Activated T-helper 1 cell treated with anti-CD3 and anti-CD28 coated beads, Interleukin-2, amount 50 U/mL, for 16 hours (primary cell): ENCODE measurements at regions not wholly inside any gene's neighbourhood (a gene's known extent, or its start where the extent isn't known, plus 50 kb on each side); places are given as distances from the start of the nearest gene placed in this dataset.

Experiments
- DNase-seq, 2 donors: peaks; one replicate each; pipeline ENCODE4 v3.0.0-alpha.2; 2020; ENCODE audit warnings: low read depth in 1 of 2, low spot score in 1 of 2

DNA sequence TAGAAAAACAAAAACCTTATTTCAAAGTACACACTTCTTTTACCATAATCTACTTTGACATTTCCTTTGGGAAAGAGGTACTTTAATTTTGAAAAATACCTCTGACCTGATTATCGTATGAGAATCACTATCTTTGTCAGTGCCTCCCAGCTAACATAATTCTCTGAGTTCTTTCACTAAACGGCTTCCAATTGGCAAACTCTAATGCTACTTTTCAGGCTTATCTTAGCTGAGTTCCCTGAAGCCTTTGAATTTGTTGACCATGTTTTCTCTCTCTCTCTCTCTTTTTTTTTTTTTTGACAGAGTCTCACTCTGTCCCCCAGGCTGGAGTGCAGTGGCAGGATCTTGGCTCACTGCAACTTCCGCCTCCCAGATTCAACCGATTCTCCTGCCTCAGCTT is 312.8 kb downstream of the ZPLD1 start:
- DNase-seq = no peak

DNA sequence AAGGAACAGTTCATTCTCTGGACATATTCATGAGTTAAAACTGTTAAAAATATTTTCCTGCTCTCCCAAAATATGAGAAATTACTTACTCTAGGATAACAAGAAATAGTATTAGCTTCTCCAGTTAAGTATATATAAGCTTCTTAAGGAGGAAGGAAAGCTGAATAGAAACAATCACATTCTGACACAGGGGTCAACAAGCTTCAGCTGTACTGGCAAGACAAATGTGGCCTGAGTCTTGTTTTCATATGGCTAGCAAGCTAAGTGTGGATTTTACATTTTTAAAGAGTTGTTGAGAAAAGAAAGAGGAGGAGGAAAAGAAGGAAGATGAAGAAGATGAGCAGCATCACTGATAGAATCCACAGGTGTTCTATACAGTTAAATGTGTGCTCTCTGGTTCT is 313.8 kb downstream of the ZPLD1 start:
- no peak for DNase-seq

DNA sequence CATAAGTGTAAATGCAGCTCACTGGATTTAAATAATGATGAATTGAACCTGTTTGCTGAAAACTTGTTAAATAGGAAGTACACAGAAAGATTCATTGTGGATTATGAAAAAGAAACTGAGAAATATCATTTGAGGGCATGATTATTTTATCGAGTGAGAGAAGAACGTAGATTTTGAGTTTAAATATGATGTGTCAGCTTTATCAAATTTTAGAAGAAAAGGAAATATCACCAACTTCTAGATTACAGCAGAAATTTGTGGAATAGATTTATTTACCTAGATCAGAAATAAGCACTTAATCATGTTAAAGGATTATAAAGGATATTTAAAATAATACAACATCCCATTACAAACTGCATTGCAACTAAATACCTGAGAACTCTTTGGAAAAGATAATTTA is 315.5 kb downstream of the ZPLD1 start:
- DNase-seq = no peak

DNA sequence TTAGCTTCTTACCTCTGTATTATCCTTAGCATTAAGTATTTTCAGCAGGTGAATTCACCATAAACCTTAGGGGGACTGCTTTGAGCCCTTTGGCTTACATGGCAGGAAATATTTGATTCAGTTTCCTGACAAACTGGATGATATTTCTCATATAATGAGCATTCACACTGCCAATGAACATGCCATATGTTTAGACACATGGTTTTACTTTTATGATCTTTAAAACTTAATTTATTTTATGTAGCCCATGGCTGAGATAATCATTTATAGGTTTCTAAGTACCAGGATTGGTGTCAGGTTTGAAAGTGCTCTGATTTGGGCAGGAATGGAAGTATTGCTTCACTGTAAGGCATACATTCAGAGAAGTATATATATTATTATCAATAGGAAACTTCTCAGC is 319.1 kb downstream of the ZPLD1 start:
- DNase-seq = no peak

DNA sequence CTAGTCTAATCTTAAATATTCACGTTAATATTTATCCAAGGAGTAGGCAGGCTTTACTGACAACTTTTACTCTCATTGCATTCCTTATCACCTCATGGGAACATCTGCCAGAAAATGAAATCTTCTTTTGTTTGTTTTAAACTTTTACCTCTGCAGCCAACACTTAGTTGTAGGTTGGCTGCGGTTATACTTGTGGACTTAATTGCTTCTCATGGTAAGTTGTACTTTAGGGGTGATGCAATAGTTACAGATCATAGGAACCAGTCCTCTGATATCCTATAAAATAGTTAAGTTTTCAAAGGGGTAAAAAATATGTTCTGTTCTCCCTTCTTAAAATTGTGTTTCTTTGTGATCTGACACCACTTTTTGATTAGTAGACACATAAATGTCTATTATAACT is 321.9 kb downstream of the ZPLD1 start:
- DNase-seq = no peak

DNA sequence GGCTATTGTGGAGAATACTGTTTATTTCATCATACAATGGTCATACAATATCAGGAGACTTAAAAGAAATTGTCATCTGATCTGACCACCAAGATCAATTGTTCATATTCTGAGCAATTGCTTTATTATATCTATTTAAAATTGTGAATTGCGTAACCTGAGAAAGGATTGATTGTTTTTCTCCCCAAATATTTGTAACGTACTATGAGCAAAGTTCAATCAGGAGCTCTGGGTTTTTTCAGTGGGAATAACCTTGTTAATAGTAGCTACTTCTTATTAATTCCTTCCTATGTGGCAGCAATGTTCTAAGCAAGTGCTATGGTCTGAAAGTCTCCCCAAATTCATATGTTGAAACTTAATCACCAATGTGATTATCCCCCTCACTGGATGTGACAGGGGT is 323.1 kb downstream of the ZPLD1 start:
- DNase-seq = no peak

DNA sequence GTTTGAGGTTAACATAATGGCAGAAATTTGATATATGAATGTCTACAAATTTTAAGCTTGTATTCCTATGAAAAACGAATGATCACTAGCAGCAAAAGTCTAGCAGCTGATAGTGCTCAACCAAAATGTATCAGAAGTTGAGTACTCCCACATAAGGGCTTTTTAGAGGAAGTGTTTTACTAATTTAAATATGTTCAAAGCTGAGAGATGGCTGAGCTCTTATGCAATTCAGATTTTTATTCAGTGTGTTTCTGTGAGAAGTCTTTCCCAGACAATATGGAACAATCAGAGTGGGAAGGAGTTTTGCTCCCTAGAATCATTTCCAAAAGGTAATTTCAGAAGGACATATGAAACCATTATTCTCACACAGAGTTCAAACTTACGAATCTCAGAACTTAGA is 327.0 kb downstream of the ZPLD1 start:
- no peak for DNase-seq

DNA sequence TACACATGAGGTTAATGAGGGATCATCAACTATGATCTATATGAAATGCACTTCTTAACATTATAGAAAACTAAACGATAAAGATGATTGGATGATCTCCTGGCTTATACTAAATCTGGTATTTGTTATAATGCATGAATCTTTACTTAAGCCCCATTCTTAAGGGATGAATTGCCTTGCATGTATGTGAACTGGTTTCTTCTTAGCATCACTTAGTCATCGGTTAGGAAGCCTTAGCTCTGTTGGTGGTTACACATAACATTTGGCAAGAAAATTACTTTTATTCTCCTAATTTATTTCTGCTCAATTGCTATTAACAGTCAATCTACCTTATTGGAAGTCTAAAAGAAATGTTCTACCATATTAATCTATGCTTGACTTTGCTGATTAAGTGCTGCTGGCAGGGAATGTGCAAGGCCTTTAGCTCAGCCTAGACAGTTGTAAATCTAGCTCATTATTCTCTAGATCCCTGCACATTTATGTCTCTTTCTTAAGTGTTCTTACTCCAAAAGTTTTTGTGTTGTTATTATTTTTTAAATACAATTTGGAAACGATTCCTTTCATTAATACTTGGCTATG is 356.0 kb downstream of the ZPLD1 start:
- no peak for DNase-seq

DNA sequence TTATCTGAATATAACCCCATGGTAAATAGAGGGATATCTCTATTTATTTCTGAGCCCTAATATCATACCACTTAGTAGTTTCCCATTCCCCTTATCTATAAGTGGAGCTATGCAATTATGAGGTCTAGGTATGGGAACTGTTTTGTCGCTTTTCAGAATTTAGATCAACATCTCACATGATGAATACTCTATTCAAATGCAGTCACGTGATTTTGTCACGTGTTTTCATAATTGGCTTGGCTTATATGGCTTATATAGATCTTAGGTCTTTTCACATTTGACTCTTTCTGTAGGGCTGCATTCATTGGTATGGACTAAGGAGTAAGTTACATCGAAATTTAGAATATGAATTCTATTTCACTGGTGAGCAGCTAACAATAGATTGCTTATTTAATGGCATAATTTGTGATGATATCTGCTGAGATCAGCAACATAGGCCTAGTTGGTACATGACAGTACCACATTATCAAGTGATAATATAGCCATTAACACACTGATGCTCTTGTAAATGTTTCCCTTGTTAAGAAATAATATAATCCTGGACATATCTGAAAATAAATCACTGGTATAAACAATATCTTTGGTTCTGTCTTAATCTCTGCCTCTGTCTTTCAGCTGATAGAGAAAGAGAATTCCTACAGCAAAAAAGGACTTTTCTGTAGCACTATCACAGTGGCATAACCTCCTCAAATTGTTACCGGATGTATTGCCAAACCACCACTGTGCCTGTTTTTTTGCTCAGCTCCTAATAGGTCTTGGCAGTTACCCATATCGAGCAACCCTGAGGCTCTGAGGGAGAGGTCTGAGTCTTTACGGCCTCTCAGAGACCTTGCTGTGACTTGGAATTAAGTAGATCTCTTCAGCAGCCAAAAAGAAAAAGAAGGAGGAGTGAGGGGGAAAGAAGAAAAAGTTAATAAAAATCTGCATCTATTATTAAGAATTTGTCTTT is 357.1 kb downstream of the ZPLD1 start:
- DNase-seq = no peak

DNA sequence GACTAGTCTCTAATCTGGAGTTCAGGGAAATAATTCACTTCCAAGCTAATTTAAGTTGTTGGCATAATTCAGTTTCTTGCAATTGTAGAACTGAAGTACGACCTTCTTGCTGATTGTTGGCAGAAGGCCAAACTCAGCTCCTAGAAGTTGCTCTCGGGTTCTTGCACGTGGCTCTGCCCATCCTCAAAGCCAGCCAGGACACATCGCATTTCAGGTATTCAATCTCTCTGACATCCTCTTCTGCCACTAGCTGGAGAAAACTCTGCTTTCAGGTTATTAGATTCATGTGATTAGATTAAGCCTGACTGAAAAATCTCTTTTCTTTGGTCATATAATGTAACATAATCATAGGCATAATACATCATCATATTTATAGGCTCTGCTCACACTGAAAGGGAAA is 362.0 kb downstream of the ZPLD1 start:
- no peak for DNase-seq

DNA sequence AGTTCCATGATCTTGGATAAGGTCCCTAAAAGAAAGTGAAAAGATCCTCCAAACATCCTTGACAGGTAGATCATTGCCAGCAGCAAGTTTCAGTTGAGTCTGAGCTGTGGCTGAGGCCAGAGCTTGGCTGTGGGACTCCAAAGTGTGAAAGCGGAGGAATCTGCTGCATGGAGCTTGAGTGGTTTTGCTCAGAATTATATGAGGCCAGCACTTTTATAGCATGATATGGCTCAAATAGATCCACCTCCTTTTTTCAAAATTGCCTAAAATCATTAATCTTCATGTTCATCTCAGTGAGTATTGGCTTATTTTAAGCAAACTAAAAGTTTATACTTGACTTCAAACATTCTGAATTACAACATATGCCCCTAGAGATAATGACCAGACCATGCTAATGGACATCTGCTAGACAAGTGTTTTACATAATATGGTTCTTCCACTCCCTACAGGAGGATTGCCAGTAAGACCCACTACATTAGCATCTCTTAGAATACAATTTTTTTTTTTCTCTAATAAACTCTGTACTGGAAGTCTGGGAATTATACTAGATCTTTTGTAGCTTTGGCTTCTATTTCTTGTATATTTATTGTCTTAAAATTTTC is 368.1 kb downstream of the ZPLD1 start:
- DNase-seq = no peak

DNA sequence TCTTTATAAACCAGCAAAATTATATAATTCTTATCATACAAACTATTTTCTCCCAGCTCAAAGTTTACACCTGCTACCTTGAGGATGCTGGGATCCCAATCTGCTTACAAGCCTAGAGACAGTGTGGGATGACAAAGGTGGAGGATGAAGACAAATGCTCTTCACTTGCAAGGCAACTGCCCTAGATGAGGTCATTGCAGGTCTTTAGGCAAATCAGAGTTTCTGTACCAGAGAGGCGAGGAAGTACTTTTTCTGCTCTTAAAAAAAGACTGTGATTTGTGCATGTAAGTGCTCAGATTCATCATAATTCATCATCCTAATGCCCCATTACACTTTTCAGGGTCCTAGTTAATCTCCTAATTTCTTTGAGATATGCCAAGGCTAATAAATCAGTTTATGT is 376.1 kb downstream of the ZPLD1 start:
- DNase-seq = no peak

DNA sequence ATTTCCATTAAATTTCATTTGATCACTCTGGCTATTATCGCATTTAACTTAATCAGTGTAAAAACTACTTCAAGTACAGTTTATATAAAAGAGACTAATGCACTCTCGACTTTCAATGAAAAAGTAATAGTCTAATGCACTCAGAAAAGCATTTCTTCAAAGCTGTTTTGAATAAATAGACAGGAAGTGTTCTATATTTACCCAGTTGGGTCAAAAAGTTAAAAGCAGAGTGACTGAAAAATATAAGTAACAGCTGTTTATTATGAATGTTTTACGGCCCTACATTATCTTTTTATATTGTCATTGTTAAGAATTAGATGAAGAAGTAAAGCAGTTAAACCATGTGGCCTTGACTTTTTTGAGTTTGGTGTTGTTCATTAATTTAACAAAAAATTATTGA is 391.8 kb downstream of the ZPLD1 start:
- no peak for DNase-seq

DNA sequence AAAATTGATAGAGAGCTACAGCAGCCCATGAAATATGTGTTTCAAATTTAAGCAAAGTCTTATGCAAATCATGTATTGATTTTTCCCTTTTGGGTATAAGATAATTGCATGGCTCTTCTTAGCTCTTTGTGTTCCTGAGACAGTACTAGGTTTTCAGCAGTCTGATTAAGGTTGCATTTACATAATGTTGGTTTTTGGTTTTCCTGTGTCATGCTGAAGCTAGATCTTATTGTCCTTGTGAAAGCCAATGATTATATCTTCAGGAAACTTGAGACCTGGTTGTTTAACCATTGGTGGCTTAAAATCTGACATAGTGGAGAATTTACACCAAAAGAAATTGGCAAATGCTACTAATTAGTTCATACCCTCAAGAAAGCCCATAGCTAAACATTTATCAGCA is 392.6 kb downstream of the ZPLD1 start:
- DNase-seq = no peak

DNA sequence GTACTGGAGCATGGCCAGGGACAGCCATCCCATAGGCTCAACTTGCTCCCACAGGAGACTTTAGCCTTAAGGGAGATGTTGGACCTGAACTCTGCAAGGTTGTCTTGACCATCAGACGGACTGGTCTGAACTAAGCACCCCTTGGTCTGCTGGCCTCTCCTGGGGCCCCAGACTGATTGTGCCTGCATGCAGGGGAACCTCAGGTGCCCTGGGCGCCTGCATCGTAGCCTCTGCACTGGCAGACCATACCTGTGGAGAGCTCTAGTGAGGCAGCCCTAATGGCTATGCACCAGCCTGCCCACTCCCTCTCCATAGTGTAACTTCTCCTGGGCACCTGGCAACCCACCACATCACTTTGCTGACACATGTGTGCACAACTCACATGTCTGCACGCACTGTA is 395.6 kb downstream of the ZPLD1 start:
- DNase-seq = no peak

DNA sequence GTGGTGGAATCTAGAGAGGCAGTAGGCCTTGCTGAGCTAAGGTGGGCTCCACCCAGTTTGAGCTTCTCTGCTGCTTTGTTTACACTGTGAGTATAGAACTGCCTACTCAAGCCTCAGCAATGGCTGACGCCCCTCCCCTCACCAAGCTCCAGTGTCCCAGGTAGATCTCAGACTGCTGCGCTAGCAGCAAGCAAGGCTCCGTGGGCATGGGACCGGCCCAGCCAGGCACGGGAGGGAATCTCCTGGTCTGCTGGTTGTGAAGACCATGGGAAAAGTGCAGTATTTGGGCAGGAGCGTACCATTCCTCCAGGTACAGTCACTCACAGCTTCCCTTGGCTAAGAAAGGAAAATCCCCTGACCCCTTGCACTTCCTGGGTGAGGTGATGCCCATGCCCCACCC is 407.1 kb downstream of the ZPLD1 start:
- DNase-seq = no peak

DNA sequence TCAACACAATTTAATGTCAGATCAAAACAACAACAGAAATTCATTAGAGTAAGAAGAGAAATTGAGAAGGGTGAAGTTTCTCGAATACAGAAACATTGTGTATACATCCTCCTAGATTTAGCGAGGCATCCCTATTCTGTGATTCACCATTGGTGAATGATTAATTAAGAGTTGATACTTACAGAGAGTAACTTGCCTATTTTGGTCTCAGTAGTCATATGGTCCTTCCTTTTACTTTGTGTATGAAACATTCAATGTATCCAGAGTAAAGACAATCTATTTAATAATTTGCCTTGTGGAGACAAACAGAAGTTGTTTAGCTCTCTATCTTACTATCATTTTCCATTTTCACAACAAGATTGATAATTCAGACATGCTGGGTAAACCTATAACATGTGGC is 432.0 kb downstream of the ZPLD1 start:
- no peak for DNase-seq

DNA sequence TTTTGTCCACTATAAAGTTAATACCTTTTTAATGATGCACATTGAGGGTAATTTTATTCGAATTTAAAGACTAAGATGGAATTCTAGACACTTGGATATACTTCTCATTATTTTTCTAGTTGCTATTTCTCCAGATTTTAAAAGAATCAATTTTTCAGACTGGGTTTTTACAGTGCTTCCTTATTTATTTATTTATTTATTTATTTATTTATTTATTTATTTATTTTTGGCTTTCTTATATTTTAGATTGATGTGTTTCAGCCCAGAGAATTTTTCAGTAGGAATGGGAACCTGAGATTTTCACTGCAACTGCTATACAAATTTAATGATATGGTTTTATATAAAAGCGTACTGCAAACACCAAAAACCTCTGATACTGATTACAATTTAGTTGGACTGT is 448.7 kb downstream of the ZPLD1 start:
- DNase-seq = no peak

DNA sequence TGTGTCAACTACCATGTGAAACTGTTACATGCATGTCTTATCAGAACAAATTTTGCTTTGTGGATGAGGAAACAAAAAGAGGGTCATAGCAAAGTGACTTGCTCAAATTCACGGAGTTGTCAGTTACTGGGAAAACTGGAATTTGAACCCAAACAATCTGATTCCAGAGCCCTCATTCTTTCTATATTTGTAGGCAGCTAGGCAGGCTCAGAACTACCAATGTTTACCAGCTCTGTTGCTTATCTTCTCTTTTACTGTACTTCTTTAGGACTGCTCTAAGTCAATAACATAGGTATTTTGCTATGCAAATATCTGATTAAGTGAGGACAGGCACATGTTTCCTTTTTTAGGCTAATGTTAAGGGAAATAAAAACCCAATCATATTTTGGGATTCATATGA is 450.5 kb downstream of the ZPLD1 start:
- no peak for DNase-seq

DNA sequence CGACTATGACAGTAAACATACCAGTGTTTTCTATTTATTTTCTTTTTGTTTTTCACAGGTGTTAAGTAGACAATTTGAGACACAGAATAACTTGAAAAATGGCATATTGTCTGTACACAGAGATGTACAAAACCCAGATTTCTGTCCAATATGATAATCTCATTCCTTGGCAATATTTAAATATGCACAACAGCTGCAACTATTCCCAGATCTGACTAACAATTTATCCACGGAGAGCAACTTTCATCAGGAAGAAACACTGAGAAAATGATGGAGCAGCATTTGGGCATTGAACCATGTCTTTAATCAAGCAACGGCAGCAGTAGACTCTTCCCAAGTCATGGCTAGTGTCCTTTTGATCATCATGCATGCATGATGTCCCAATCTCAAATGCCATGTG is 452.6 kb downstream of the ZPLD1 start:
- DNase-seq = no peak

DNA sequence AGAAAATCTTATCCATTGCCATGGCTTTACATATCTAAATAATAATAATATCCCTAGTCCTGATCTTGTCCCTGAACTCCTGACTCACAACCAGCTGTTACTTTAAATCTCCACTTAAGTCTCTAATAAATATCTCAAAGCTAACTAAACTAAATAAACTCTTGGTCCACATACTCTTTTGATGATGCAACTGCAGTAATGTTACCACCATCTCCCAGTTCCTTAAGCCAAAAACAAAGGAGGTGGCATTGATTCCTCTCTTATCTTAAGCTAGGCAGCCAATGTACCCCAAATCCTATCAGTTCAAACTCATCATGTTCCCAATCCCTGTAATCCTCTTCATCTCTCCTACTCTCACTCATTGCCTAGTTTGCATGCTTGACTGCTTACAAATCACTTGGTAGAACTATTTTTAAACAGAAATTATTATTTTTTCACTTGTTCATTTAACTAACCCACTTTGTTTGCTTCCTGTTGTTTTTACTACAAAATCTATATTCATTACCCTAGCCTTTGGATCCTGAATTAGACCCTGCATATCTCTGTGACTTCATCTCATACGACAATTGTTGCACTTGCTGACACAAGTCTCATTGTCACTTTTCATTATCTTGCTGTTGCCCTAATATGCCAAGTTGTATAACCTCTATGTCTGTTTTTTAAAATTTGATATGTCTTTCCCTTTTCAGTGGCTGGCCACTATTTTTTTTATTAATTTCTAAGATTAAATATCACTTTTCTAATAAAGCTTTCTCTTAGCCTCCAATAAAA is 462.2 kb downstream of the ZPLD1 start:
- DNase-seq = no peak

DNA sequence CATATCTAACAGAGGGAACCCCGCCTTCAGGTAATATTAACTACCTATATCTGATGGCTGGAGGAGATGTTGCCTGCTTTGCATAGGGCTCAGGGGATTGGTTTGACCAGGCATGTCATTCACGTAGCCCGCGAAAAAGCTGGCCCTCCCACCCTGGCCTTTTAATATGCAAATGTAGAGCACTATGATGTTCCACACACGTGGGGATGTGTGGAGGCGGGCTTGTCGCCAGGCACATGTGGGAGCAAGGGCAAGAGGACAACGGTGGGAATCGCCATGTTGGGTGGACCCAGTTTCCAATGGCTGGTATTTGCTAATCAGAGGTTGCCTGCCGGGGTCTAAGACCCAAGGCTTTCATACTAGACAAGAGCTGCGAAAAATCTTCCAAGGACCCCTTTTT is 469.8 kb downstream of the ZPLD1 start:
- DNase-seq = no peak
